Type B pancreatic cell (in vitro differentiated cells): ENCODE measurements at regions not wholly inside any gene's neighbourhood (a gene's known extent, or its start where the extent isn't known, plus 50 kb on each side); places are given as distances from the start of the nearest gene placed in this dataset.

ENCODE experiments used
- DNase-seq: peaks from one replicate; pipeline ENCODE4 v3.0.0; 2021; ENCODE audit warnings: mixed read lengths; ENCODE audit not compliant: unreplicated experiment; ENCODE audit errors: extremely low spot score
- H3K27ac Mint-ChIP-seq: 2 replicates; pipeline ENCODE4 v1.8.0; 2021; ENCODE audit warnings: mild to moderate bottlenecking, mixed read lengths
- H3K27me3 Mint-ChIP-seq: 2 replicates; pipeline ENCODE4 v1.8.0; 2021; ENCODE audit warnings: mixed read lengths
- H3K36me3 Mint-ChIP-seq: 2 replicates; pipeline ENCODE4 v1.8.0; 2021; ENCODE audit warnings: mixed read lengths
- H3K4me1 Mint-ChIP-seq: one replicate; pipeline ENCODE4 v1.8.0; 2021; ENCODE audit warnings: mixed read lengths; ENCODE audit not compliant: unreplicated experiment
- H3K4me3 Mint-ChIP-seq: 2 replicates; pipeline ENCODE4 v1.8.0; 2021; ENCODE audit warnings: mild to moderate bottlenecking, mixed read lengths
- H3K9me3 Mint-ChIP-seq: 2 replicates; pipeline ENCODE4 v1.8.0; 2021; ENCODE audit warnings: mixed read lengths
- CTCF ChIP-seq: fragments of 200-600 bp; sonication (generic); conservative IDR thresholded peaks from 2 replicates; pipeline ENCODE4 v1.5.0; 2021; ENCODE audit warnings: antibody characterized with exemption, mild to moderate bottlenecking

GRCh38 chr12:98243190-98243589, 272.2 kb upstream of the TMPO start:
- Mint-ChIP-seq H3K4me1 (peaks cover 13% of the 10 kb centered on the region), H3K27me3 (peaks cover 10% of the 10 kb centered on the region), H3K9me3 (peaks cover 4% of the 10 kb centered on the region)

GRCh38 chr12:98244136-98244535, 271.3 kb upstream of the TMPO start:
- H3K36me3 Mint-ChIP-seq, result peaks cover under 1% of the 10 kb centered on the region
- H3K9me3 Mint-ChIP-seq, result peaks cover 5% of the 10 kb centered on the region
- no peak for TF ChIP-seq CTCF
- H3K27ac Mint-ChIP-seq, result no peak overlapping the region
- H3K4me1 Mint-ChIP-seq, result peaks cover 9% of the 10 kb centered on the region
- peaks cover 10% of the 10 kb centered on the region for H3K27me3 Mint-ChIP-seq
- no peak for DNase-seq
- H3K4me3 Mint-ChIP-seq, result no peak overlapping the region

More at GRCh38 chr12:98243190-98243589, 272.2 kb upstream of the TMPO start:
- TF ChIP-seq CTCF, result no peak
- Mint-ChIP-seq H3K36me3 (no peaks in the 10 kb centered on the region), H3K27ac (no peak overlapping the region), H3K4me3 (no peak overlapping the region)
- DNase-seq, result no peak

- peak overlapping the region; percentile 17 for H3K27ac Mint-ChIP-seq
- peaks cover 12% of the 10 kb centered on the region for H3K4me1 Mint-ChIP-seq
- H3K27me3 Mint-ChIP-seq, result peaks cover 4% of the 10 kb centered on the region
- H3K36me3 Mint-ChIP-seq, result peaks cover 4% of the 10 kb centered on the region
- no peak for TF ChIP-seq CTCF
- no peak overlapping the region for H3K4me3 Mint-ChIP-seq
- H3K9me3 Mint-ChIP-seq, result peaks cover 4% of the 10 kb centered on the region
- DNase-seq, result no peak
Observed at GRCh38 chr12:98253207-98254037, 262.0 kb upstream of the TMPO start.

GRCh38 chr12:98256830-98257229, 258.6 kb upstream of the TMPO start:
- Mint-ChIP-seq H3K36me3 (no peaks in the 10 kb centered on the region), H3K27me3 (peaks cover 4% of the 10 kb centered on the region), H3K4me1 (peaks cover 12% of the 10 kb centered on the region), H3K9me3 (no peaks in the 10 kb centered on the region), H3K27ac (no peak overlapping the region), H3K4me3 (no peak overlapping the region)
- DNase-seq, result no peak
- no peak for TF ChIP-seq CTCF

- TF ChIP-seq CTCF, result no peak
- H3K27me3 Mint-ChIP-seq, result peaks cover 10% of the 10 kb centered on the region
- no peaks in the 10 kb centered on the region for H3K36me3 Mint-ChIP-seq
- peaks cover 3% of the 10 kb centered on the region for H3K4me1 Mint-ChIP-seq
- H3K9me3 Mint-ChIP-seq, result no peaks in the 10 kb centered on the region
- no peak overlapping the region for H3K4me3 Mint-ChIP-seq
- no peak for DNase-seq
- H3K27ac Mint-ChIP-seq, result no peak overlapping the region
Observed at GRCh38 chr12:98259693-98260092, 255.7 kb upstream of the TMPO start.
